NCI-H1694 (cell line): ENCODE measurements at regions not wholly inside any gene's neighbourhood (a gene's known extent, or its start where the extent isn't known, plus 50 kb on each side); places are given as distances from the start of the nearest gene placed in this dataset.
"Not testable (repeated sequence)": the region's sequence is repeated elsewhere in the genome, so short reads cannot be mapped to it uniquely, and the experiment has no call there.

Experiments used
- DNase-seq: peaks from one replicate; lab custom pipeline; 2025; lab: John Stamatoyannopoulos, UW

DNA sequence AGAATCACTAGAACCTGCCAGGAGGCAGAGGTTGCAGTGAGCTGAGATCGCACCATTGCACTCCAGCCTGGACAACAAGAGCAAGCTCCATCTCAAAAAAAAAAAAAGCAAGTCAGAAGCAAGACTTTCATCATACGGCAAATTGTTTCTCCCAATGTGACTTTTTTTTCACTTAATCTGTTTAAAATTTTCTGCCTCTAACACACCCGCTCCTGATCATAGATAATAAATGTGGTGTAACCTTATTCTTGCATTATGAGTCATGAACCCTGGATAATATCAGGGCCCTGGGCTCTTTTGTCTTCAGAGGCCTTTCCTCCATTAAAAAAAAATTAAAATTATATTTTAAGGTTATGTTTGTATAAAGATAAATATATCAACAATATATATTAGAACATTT lies 111.4 kb upstream of the JCAD start:
- no peak for DNase-seq

GRCh38 chr10:30170146-30170545 lies 110.8 kb upstream of the JCAD start:
- no peak for DNase-seq

- no peak for DNase-seq
These were observed 110.0 kb upstream of the JCAD start for GRCh38 chr10:30169342-30169741.

- DNase-seq = no peak
These were observed 107.5 kb upstream of the JCAD start for GRCh38 chr10:30166929-30167328.

- not testable (repeated sequence) for DNase-seq
These were observed 104.0 kb upstream of the JCAD start for GRCh38 chr10:30163410-30163809.

DNA sequence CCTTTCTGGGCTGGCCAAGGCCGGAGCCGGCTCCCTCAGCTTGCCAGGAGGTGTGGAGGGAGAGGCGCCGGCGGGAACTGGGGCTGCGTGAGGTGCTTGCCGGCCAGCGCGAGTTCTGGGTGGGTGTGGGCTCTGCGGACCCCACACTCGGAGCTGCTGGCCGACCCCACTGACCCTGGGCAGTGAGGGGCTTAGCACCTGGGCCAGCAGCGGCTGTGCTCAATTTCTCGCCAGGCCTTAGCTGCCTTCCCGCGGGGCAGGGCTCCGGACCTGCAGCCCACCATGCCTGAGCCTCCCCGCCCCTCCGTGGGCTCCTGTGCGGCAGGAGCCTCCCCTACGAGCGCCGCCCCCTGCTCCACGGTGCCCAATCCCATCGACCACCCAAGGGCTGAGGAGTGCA lies 103.4 kb upstream of the JCAD start:
- not testable (repeated sequence) for DNase-seq

DNA sequence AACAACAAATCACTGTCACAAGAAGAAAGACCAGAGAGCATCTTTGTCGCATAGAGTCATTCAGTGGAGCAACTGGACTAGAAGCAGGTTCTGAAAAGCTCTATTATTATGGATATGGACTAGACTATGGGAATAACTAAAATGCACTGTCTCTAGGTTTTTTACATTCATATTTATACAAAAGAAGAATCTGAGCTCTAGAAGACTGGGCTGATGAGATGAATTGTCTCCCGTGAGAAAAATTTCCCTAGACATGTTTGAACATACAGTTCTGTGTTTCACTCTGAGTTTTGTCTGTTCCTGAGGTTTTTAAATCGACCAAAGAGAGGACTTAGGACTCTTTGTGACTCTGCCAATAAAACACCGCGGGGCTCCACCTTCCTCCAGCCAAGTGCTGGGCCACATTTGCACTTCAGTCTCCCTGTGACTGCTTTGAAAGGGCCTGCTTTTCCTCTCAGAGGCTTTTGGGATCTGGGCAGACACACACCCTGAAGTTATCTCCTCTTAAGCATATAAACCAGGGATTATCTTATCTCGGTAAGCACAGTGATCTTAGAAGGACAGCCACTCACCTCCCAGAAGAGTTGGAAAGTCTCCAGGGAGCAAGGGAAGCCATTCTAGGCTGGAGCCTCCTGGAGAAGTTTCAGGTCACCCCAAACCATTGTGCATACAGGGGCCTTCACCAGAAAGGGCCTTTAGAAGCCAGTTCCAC lies 101.0 kb upstream of the JCAD start:
- no peak for DNase-seq

DNA sequence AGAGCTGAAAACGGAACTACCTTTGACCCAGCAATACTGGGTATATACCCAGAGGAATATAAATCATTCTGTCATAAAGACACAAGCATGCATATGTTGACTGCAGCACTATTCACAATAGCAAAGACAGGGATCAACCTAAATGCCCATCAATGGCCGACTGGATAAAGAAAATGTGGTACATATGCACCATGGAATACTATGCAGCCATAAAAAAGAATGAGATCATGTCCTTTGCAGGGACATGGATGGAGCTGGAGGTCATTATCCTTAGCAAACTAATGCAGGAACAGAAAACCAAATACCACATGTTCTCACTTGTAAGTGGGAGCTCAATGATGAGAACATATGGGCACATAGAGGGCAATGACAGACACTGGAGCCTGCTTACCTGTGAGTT lies 100.2 kb upstream of the JCAD start:
- not testable (repeated sequence) for DNase-seq

- no peak for DNase-seq
These were observed 99.1 kb upstream of the JCAD start for GRCh38 chr10:30158325-30158960.

DNA sequence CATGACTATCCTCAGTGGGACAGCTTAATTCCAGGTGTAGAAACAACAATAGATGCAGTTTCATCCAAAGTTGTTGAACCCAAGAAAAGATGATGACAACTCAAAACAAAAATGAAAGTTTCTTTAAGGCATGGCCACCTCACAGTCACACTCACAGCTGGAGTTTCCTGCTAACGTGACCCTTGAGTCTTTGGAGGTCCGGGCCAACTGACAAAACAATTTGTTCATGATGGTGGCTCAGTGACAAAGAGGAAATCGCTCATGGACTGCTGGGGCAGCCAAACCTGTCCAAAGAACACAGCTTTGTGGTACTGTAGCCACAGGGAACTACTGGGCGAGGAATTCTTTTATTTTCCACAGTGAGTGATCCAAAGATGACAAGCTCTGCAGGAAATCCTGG lies 96.0 kb upstream of the JCAD start:
- DNase-seq = no peak

DNA sequence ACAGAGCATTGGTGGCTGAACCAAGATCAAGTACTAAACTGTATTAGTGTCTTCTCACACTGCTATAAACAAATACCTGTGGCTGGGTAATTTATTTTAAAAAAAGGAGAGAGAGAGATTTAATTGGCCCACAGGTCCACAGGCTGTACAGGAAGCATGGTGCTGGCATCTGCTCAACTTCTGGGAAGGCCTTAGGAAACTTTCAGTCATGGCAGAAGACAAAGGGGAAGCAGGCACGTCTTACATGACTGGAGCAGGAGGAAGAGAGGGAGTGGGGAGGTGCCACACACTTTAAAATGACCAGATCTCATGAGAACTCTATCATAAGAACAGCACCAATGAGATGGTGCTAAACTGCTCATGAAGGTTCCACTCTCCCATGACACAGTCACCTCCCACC lies 95.2 kb upstream of the JCAD start:
- no peak for DNase-seq

DNA sequence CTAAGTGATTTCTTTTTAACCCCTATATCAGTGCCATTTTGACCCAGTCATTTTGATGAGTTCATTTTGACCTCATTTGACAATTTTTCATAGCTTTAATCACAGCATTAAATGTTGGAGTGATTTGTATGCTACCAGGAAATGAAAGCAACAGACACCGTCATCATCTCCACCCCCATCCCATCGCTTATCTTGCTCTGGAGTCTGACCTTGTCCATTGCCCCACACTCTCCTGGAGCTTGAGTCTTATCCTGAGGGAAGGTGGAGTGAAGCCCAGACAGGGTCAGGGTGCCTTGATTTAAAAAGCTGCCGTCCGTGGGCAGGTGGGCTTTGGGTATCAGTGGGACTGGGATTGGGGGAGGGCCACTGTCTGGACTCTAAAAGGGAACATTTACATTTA lies 94.7 kb upstream of the JCAD start:
- no peak for DNase-seq

GRCh38 chr10:30151581-30152389 lies 92.4 kb upstream of the JCAD start:
- no peak for DNase-seq

DNA sequence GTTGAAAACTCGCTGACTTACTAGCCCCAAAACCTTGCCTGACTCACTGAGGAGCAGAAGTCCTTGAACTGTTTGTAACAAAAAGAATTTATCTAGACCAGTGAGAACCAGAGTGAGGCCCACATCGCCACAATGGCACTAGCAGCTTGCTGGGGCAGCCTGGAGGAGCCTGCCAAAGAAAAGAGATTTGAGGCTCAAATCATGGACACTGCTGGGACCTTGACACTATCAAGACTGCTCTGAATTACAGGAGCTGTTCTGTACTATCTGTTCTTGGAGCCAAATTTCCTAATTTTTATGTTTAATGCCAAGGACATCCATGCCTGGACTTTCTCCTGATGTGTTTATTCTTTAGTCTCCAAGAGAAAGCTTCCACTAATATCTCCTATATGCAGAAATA lies 82.0 kb upstream of the JCAD start:
- DNase-seq = no peak

DNA sequence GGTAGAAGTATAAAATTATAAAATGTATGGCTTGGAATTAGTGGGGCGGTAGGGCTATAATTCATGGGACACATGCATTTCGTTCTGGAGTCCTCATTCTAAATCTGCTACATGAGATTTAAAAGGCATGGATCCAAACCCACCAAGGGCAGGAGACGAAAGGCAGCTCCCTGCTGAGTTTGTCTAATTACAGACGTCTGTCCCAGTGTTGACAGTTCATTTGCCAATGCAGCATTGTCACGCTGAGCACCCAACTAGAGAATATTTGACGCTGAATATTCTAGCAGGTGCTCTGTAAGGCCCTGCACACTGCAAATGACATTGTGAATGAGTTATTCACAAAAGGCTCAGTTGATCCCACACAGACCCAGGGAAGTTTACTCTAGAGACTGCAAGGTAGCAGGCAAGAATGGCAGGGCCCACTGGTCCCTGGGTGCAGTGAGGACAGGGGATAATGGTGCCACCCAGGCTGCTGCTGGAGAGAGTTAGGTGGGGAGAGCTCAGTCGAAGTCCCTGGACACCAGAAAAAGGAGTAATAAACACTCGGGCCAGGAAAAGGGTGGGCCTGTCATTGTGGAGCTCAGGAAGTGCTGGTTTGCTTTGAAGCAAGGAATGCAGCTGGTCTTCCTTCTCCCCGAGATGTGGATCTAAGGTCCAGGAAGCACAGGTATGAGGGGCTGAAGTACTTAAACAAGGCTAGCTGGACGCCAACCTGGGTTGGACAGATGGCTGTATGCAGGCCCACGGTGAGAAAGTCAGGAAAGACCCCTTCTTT lies 75.0 kb upstream of the JCAD start:
- peak; percentile 41 for DNase-seq

GRCh38 chr10:30133198-30133597 lies 73.8 kb upstream of the JCAD start:
- DNase-seq = no peak

GRCh38 chr10:30131369-30131768 lies 72.0 kb upstream of the JCAD start:
- not testable (repeated sequence) for DNase-seq

GRCh38 chr10:30129326-30129725 lies 69.9 kb upstream of the JCAD start:
- not testable (repeated sequence) for DNase-seq

DNA sequence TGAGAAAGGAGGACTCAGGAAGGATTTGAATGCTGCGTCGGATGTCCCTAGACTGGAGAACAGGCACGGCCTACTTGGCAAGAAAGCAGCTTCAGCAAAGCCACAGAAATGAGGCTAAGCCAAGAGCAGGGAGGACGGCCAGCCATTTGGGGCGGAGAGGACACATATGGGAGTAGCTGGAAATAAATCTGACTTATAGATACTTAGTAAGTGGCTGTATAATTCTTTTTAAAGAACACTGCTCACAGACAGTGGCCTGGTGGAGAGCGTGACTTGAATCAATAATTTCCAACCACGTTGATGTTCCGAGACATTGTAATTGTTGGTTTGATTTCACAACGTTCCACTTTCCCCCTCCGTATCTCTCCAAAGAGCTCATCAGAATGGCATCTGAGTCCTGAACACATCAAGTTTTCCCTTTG lies 67.7 kb upstream of the JCAD start:
- DNase-seq = no peak

GRCh38 chr10:30125496-30125895 lies 66.1 kb upstream of the JCAD start:
- DNase-seq = no peak

- no peak for DNase-seq
These were observed 65.3 kb upstream of the JCAD start for GRCh38 chr10:30124704-30125103.

DNA sequence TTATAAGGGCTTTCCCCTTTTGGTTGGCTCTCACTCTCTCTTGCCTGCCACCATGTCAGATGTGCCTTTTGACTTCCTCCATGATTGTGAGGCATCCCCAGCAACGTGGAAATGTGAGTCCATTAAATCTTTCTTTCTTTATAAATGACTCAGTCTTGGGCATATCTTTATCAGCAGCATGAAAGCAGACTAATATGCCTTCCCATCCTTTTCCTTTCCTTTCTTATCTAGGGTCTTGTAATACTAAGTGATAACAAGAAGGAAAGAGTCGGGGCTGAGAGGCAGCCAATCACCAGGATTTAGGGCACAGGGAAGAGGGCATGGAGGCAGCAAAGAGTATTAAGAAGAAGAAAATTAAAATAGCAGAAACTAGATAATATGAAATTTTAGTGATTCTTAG lies 62.0 kb upstream of the JCAD start:
- DNase-seq = no peak
